ENCODE measurements at regions not wholly inside any gene's neighbourhood (a gene's known extent, or its start where the extent isn't known, plus 50 kb on each side); places are given as distances from the start of the nearest gene placed in this dataset.

DNA sequence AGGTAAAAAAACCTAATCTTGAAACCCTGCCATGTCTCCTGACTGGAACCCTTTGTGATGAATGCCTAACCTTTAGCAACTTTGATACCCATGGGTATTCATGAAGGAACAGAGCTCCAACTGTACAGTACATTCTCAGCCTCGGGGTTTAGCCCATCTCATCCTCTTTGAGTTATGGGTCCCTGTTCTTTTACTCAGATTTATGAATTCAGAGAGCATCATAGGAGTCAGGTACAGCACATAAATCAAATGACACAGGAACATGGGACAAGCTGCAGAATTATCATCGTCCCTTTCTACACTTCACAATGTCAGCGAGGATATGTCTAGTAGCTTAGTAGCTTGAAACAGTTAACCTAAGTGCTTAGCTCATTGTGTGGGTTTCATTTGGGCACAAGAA is 527.4 kb downstream of the NOVA1 start (continued):
- TF ChIP-seq MNT (conservative IDR thresholded peaks at IDR 0.05) (no peak), TBP (optimal IDR thresholded peaks at IDR 0.05; ENCODE audit: low read depth, low read length) (no peak), THRAP3 (IDR thresholded peaks at IDR 0.05; ENCODE audit: borderline replicate concordance) (no peak), NCOA6 (IDR thresholded peaks at IDR 0.05) (no peak)

GRCh38 chr14:26067786-26068459 is 529.9 kb downstream of the NOVA1 start:
- TF ChIP-seq ZNF24 (IDR thresholded peaks at IDR 0.05) (no peak), TEAD1 (CRISPR knock-in tag; IDR thresholded peaks at IDR 0.05) (no peak)
- FAIRE-seq (no peak), ATAC-seq (no peak), DNase-seq (ENCODE audit: extremely low read depth in 1 of 4, low spot score in 3 of 4) (no peak)
- Histone ChIP-seq H3K79me2 (ENCODE audit: control insufficient read depth, insufficient read depth, low read length) (no peaks in the 10 kb centered on the region), H4K20me1 (replicated peaks; ENCODE audit: control insufficient read depth, insufficient read depth, low read length) (no peaks in the 10 kb centered on the region), H3K4me2 (ENCODE audit: insufficient read depth, low read length) (no peak overlapping the region), H2AFZ (ENCODE audit: low read depth, low read length) (no peak overlapping the region), H3K4me1 (replicated peaks in 1 of 2; ENCODE audit: control insufficient read depth in 2 of 2, insufficient read depth in 2 of 2, low read length in 2 of 2) (no peaks in the 10 kb centered on the region), H3K9me3 (replicated peaks; ENCODE audit: control insufficient read depth, insufficient read depth, low read depth, low read length) (no peaks in the 10 kb centered on the region), H3K27me3 (ENCODE audit: control insufficient read depth in 2 of 2, insufficient read depth in 2 of 2, low read length in 2 of 2) (no peaks in the 10 kb centered on the region), H3K9ac (ENCODE audit: insufficient read depth in 1 of 2, low read depth in 2 of 2, low read length in 2 of 2) (no peak overlapping the region), H3K9me1 (ENCODE audit: control insufficient read depth, insufficient read depth, low read length) (no peaks in the 10 kb centered on the region), H3K4me3 (no peak overlapping the region), H3K36me3 (ENCODE audit: control insufficient read depth, insufficient read depth, low read length) (no peaks in the 10 kb centered on the region), H3K27ac (ENCODE audit: extremely low read depth, low read depth, low read length) (no peak overlapping the region)
- intact Hi-C loops (cut with micrococcal nuclease), result no loop called here
- POLR2A ChIA-PET, result no interaction called here
- WGBS (ENCODE audit: insufficient coverage, low coverage, missing lambda C conversion rate), result 9% methylated on average over 3 of the region's 3 CpGs
- CTCF ChIA-PET (ENCODE audit: low intra/inter-chr PET ratio), result no interaction called here
- in situ Hi-C loops (cut with MboI), result no loop called here
- BruUV-seq (replicated peaks), result no TSS peak

Data from K562 (cell line).